NT2/D1 (cell line): ENCODE measurements at regions not wholly inside any gene's neighbourhood (a gene's known extent, or its start where the extent isn't known, plus 50 kb on each side); places are given as distances from the start of the nearest gene placed in this dataset.

Experiments
- SUZ12 ChIP-seq: IDR thresholded peaks from 2 replicates; pipeline ENCODE4 v1.6.1; 2011; ENCODE audit not compliant: insufficient read length, insufficient read depth; ENCODE audit errors: extremely low read depth
- YY1 ChIP-seq: IDR thresholded peaks from 2 replicates; pipeline ENCODE4 v1.6.1; 2011; ENCODE audit not compliant: insufficient read length, insufficient read depth
- ZNF274 ChIP-seq: IDR thresholded peaks from 2 replicates; pipeline ENCODE4 v1.6.1; 2011; ENCODE audit warnings: mild to moderate bottlenecking, low read depth, low read length

- TF ChIP-seq YY1 = no peak
- no peak for TF ChIP-seq ZNF274
- TF ChIP-seq SUZ12 = no peak
These were observed 509.6 kb upstream of the RAB6C start for GRCh38 chr2:129469871-129470270.
